Neuronal stem cell (in vitro differentiated cells): ENCODE measurements at regions not wholly inside any gene's neighbourhood (a gene's known extent, or its start where the extent isn't known, plus 50 kb on each side); places are given as distances from the start of the nearest gene placed in this dataset.

Experiments
- DNase-seq: peaks from one replicate; pipeline ENCODE4 v3.0.0-alpha.2; 2013; ENCODE audit warnings: low spot score
- H2AFZ ChIP-seq: one replicate; pipeline ENCODE4 v1.6.1; 2013; ENCODE audit warnings: mild to moderate bottlenecking, low read length, inconsistent platforms
- H2AK5ac ChIP-seq: 2 replicates; pipeline ENCODE4 v1.6.1; 2013; ENCODE audit warnings: low read depth, mild to moderate bottlenecking, inconsistent platforms, low read length, moderate library complexity, mixed read lengths
- H2BK120ac ChIP-seq: 2 replicates; pipeline ENCODE4 v1.6.1; 2013; ENCODE audit warnings: low read depth, mild to moderate bottlenecking, inconsistent platforms, low read length, moderate library complexity, mixed read lengths
- H2BK12ac ChIP-seq: one replicate; pipeline ENCODE4 v1.6.1; 2013; ENCODE audit warnings: low read length, inconsistent platforms
- H2BK15ac ChIP-seq: 2 replicates; pipeline ENCODE4 v1.6.1; 2013; ENCODE audit warnings: mild to moderate bottlenecking, low read length, inconsistent platforms, mixed read lengths
- H2BK5ac ChIP-seq: one replicate; pipeline ENCODE4 v1.6.1; 2013; ENCODE audit warnings: inconsistent platforms, mild to moderate bottlenecking, low read length, moderate library complexity
- H3K14ac ChIP-seq: one replicate; pipeline ENCODE4 v1.6.1; 2013; ENCODE audit warnings: low read length, inconsistent platforms
- H3K18ac ChIP-seq: 2 replicates; pipeline ENCODE4 v1.6.1; 2013; ENCODE audit warnings: low read length, inconsistent platforms
- H3K23ac ChIP-seq: 2 replicates; pipeline ENCODE4 v1.6.1; 2013; ENCODE audit warnings: low read depth, mild to moderate bottlenecking, mixed read lengths, low read length, inconsistent platforms; ENCODE audit not compliant: poor library complexity
- H3K27ac ChIP-seq: replicated peaks from 3 replicates; pipeline ENCODE4 v1.5.1; 2013; ENCODE audit warnings: low read length, inconsistent platforms
- H3K27me3 ChIP-seq, 3 experiments: 2 replicates each; pipeline ENCODE4 v1.6.1; 2013; ENCODE audit warnings: low read length in 3 of 3, mild to moderate bottlenecking in 2 of 3, inconsistent platforms in 1 of 3, low read depth in 1 of 3, mixed read lengths in 1 of 3, moderate library complexity in 1 of 3; ENCODE audit not compliant: control insufficient read depth in 3 of 3, insufficient read depth in 3 of 3
- H3K36me3 ChIP-seq, 2 donors: replicated peaks in 1 of 2; 2 replicates each; pipeline ENCODE4 v1.6.1; 2013; ENCODE audit warnings: low read length in 2 of 2; ENCODE audit not compliant: control insufficient read depth in 2 of 2, insufficient read depth in 2 of 2
- H3K4ac ChIP-seq: 2 replicates; pipeline ENCODE4 v1.6.1; 2013; ENCODE audit warnings: inconsistent platforms, mild to moderate bottlenecking, low read length, moderate library complexity
- H3K4me1 ChIP-seq, 2 donors: 1 replicate in 1 of 2; 2 replicates in 1 of 2; pipeline ENCODE4 v1.6.1; 2013; ENCODE audit warnings: low read length in 2 of 2, low read depth in 1 of 2; ENCODE audit not compliant: control insufficient read depth in 2 of 2, insufficient read depth in 1 of 2
- H3K4me2 ChIP-seq: one replicate; pipeline ENCODE4 v1.6.1; 2013; ENCODE audit warnings: mild to moderate bottlenecking, low read length, inconsistent platforms; ENCODE audit not compliant: insufficient read depth, poor library complexity, severe bottlenecking
- H3K4me3 ChIP-seq, 2 donors: 2 replicates each; pipeline ENCODE4 v1.5.1; 2013; ENCODE audit warnings: low read length in 2 of 2, mild to moderate bottlenecking in 2 of 2, inconsistent platforms in 1 of 2, moderate library complexity in 1 of 2
- H3K79me1 ChIP-seq: one replicate; pipeline ENCODE4 v1.6.1; 2013; ENCODE audit warnings: low read depth, mild to moderate bottlenecking, inconsistent platforms, low read length, moderate library complexity
- H3K9ac ChIP-seq: one replicate; pipeline ENCODE4 v1.6.1; 2013; ENCODE audit warnings: mild to moderate bottlenecking, low read depth, low read length, inconsistent platforms; ENCODE audit not compliant: poor library complexity
- H3K9me3 ChIP-seq, 2 donors: replicated peaks in 1 of 2; 2 replicates each; pipeline versions ENCODE3 to v1.6.1; 2013; ENCODE audit warnings: low read length in 2 of 2, mild to moderate bottlenecking in 2 of 2, inconsistent platforms in 1 of 2, low read depth in 1 of 2, mixed read lengths in 1 of 2, moderate library complexity in 1 of 2; ENCODE audit not compliant: control insufficient read depth in 2 of 2, insufficient read depth in 1 of 2
- H4K8ac ChIP-seq: one replicate; pipeline ENCODE4 v1.6.1; 2013; ENCODE audit warnings: low read depth, mild to moderate bottlenecking, inconsistent platforms, low read length, moderate library complexity
- H4K91ac ChIP-seq: one replicate; pipeline ENCODE4 v1.6.1; 2013; ENCODE audit warnings: low read length, low read depth, mild to moderate bottlenecking, inconsistent platforms; ENCODE audit not compliant: poor library complexity
- WGBS, 2 donors: extraction: QIAGEN DNeasy Blood & Tissue Kit; methylation state at CpG; one replicate each; pipeline ENCODE4 v1.1.7; 2013; ENCODE audit warnings: missing lambda C conversion rate in 2 of 2, mixed read lengths in 1 of 2; ENCODE audit not compliant: insufficient read length in 2 of 2, insufficient replicate concordance in 1 of 2; ENCODE audit errors: extremely low coverage in 2 of 2; 5-methylcytosine and 5-hydroxymethylcytosine counted together

GRCh38 chr3:152621967-152622810 lies 212.7 kb upstream of the P2RY1 start:
- H2AK5ac ChIP-seq: no peak overlapping the region
- no peak overlapping the region for H3K4me2 ChIP-seq
- no peak overlapping the region for H2BK120ac ChIP-seq
- no peak overlapping the region for H3K4me3 ChIP-seq
- DNase-seq: no peak
- H2BK15ac ChIP-seq: no peak overlapping the region
- no peaks in the 10 kb centered on the region for H3K79me1 ChIP-seq
- H3K27ac ChIP-seq: no peak overlapping the region
- H3K27me3 ChIP-seq: no peaks in the 10 kb centered on the region
- no CpG with 5 or more reads among the region's 4 CpGs for WGBS, 2 donors
- H3K9ac ChIP-seq: no peak overlapping the region
- no peak overlapping the region for H3K18ac ChIP-seq
- H3K4ac ChIP-seq: no peak overlapping the region
- no peaks in the 10 kb centered on the region for H3K36me3 ChIP-seq
- no peak overlapping the region for H3K23ac ChIP-seq
- no peak overlapping the region for H3K14ac ChIP-seq
- H2AFZ ChIP-seq: no peak overlapping the region
- H3K9me3 ChIP-seq: no peaks in the 10 kb centered on the region
- H2BK5ac ChIP-seq: no peak overlapping the region
- no peak overlapping the region for H4K8ac ChIP-seq
- peaks cover 9 to 10% of the 10 kb centered on the region in 2 donors for H3K4me1 ChIP-seq
- H4K91ac ChIP-seq: no peak overlapping the region
- no peak overlapping the region for H2BK12ac ChIP-seq

DNA sequence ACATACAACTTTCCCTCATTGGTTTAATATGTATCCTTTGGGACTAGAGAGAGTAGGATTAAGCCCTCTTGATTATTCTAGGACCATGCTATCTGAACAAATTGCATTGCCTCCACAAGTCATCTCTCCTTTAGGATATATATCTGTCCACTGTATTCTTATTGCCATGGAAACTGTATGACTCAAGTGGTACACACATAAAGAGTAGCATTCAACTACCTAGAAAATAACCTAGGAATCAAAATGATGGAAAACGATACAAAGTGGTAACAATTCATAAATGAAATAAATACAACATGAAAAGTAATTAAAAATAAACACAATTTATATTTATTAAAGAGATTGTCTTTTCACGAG lies 212.1 kb upstream of the P2RY1 start:
- Histone ChIP-seq H3K36me3 (no peaks in the 10 kb centered on the region), H3K27me3 (no peaks in the 10 kb centered on the region), H2BK15ac (no peak overlapping the region), H4K8ac (no peak overlapping the region), H4K91ac (no peak overlapping the region), H2BK120ac (no peak overlapping the region), H3K14ac (no peak overlapping the region), H3K4me2 (no peak overlapping the region), H2BK12ac (no peak overlapping the region), H3K4ac (no peak overlapping the region), H2AK5ac (no peak overlapping the region), H3K9me3 (no peaks in the 10 kb centered on the region), H2BK5ac (no peak overlapping the region), H2AFZ (no peak overlapping the region), H3K18ac (no peak overlapping the region), H3K79me1 (no peaks in the 10 kb centered on the region), H3K27ac (no peak overlapping the region), H3K23ac (no peak overlapping the region), H3K4me3 (no peak overlapping the region), H3K9ac (no peak overlapping the region), H3K4me1 (peaks cover 9 to 10% of the 10 kb centered on the region in 2 donors)
- no CpG with 5 or more reads among the region's 2 CpGs for WGBS, 2 donors
- no peak for DNase-seq

GRCh38 chr3:152623286-152623911 lies 211.5 kb upstream of the P2RY1 start:
- WGBS, 2 donors: no CpG with 5 or more reads among the region's 5 CpGs
- Histone ChIP-seq H3K14ac (no peak overlapping the region), H2BK5ac (no peak overlapping the region), H3K36me3 (no peaks in the 10 kb centered on the region), H2BK12ac (no peak overlapping the region), H2BK120ac (no peak overlapping the region), H4K91ac (no peak overlapping the region), H3K27me3 (no peaks in the 10 kb centered on the region), H3K4me2 (no peak overlapping the region), H3K27ac (no peak overlapping the region), H2AK5ac (no peak overlapping the region), H3K4me1 (peaks cover 7 to 8% of the 10 kb centered on the region in 2 donors), H3K9me3 (no peaks in the 10 kb centered on the region), H3K18ac (no peak overlapping the region), H3K79me1 (no peaks in the 10 kb centered on the region), H2AFZ (peak overlapping the region; percentile 9), H3K4me3 (no peak overlapping the region), H3K23ac (no peak overlapping the region), H4K8ac (no peak overlapping the region), H3K9ac (no peak overlapping the region), H3K4ac (no peak overlapping the region), H2BK15ac (no peak overlapping the region)
- no peak for DNase-seq

DNA sequence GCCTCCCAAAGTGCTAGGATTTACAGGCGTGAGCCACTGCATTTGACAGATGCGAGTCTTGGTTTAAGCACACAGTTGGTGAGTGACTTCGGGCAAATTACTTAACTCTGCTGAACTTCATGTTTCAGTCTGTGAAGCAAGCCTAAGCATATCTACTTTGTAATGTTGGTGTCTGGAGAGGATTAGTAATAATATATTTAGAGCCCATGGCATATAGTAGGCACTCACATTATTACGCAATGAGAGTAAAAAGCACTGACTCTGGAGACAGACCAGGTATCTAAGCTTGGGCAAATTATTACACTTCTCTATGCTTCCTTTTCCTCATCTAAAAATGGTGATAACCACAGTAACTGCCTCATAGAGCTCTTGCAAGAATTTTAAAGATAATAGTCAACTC lies 208.7 kb upstream of the P2RY1 start:
- Histone ChIP-seq H2BK5ac (no peak overlapping the region), H3K4ac (no peak overlapping the region), H4K8ac (no peak overlapping the region), H2BK120ac (no peak overlapping the region), H4K91ac (no peak overlapping the region), H3K4me2 (no peak overlapping the region), H3K9me3 (no peaks in the 10 kb centered on the region), H3K27ac (no peak overlapping the region), H2AFZ (no peak overlapping the region), H3K18ac (no peak overlapping the region), H2BK12ac (no peak overlapping the region), H2AK5ac (no peak overlapping the region), H2BK15ac (no peak overlapping the region), H3K9ac (no peak overlapping the region), H3K4me3 (no peak overlapping the region), H3K79me1 (no peaks in the 10 kb centered on the region), H3K14ac (no peak overlapping the region), H3K23ac (no peak overlapping the region), H3K36me3 (no peaks in the 10 kb centered on the region), H3K27me3 (no peaks in the 10 kb centered on the region), H3K4me1 (peaks cover 3 to 5% of the 10 kb centered on the region in 2 donors)
- no peak for DNase-seq
- no CpG with 5 or more reads among the region's 4 CpGs for WGBS, 2 donors
